ENCODE measurements at regions not wholly inside any gene's neighbourhood (a gene's known extent, or its start where the extent isn't known, plus 50 kb on each side); places are given as distances from the start of the nearest gene placed in this dataset.

DNA sequence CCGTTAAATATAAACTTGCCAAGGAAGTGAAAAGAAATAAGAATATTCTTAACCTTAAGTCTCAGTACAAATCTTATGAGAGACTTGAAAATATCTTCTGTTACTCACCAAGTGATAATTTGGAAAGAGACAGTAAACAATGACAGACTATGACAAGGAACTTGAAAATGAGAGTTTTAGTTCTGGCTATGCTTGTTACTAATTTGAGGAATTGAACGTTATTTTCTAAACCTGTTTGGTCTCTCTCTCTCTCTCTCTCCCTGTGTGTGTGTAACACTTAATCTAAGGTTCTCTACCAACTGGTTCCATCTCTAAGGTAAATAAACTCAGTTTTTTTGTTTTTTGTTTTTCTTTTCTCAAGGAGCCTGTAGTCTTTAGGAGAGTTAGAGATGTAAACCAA lies 161.8 kb downstream of the AMY1C start:
- no peak for TF ChIP-seq SREBF2 (IDR thresholded peaks at IDR 0.05; ENCODE audit: low read length)
- no peak for TF ChIP-seq TCF7 (IDR thresholded peaks at IDR 0.05; ENCODE audit: borderline replicate concordance)
- TF ChIP-seq BCLAF1 (IDR thresholded peaks at IDR 0.05), result no peak

Data from GM12878 (cell line).